Choroid plexus epithelial cell (primary cell): ENCODE measurements at regions not wholly inside any gene's neighbourhood (a gene's known extent, or its start where the extent isn't known, plus 50 kb on each side); places are given as distances from the start of the nearest gene placed in this dataset.

Experiments used
- DNase-seq: peaks from one replicate; pipeline ENCODE4 v3.0.0-alpha.2; 2010; ENCODE audit warnings: low read depth
- H3K4me3 ChIP-seq: 2 replicates; pipeline ENCODE4 v1.5.1; 2011; ENCODE audit warnings: low read depth, mild to moderate bottlenecking, control low read depth, low read length, moderate library complexity
- CTCF ChIP-seq: conservative IDR thresholded peaks from 2 replicates; pipeline ENCODE4 v1.5.1; 2011; ENCODE audit warnings: low read depth, mild to moderate bottlenecking, control low read depth, inconsistent platforms, low read length, moderate library complexity

GRCh38 chr15:25241241-25241801 is 197.5 kb downstream of the UBE3A start:
- DNase-seq, result no peak
- no peak for TF ChIP-seq CTCF
- no peak overlapping the region for H3K4me3 ChIP-seq

- no peak overlapping the region for H3K4me3 ChIP-seq
- TF ChIP-seq CTCF, result no peak
- no peak for DNase-seq
Measured at GRCh38 chr15:25242166-25242879, 196.5 kb downstream of the UBE3A start.

GRCh38 chr15:25242957-25243799 is 195.6 kb downstream of the UBE3A start:
- no peak for TF ChIP-seq CTCF
- no peak for DNase-seq
- no peak overlapping the region for H3K4me3 ChIP-seq

GRCh38 chr15:25243800-25244097 is 195.1 kb downstream of the UBE3A start:
- no peak overlapping the region for H3K4me3 ChIP-seq
- no peak for TF ChIP-seq CTCF
- no peak for DNase-seq

GRCh38 chr15:25244731-25245585 is 193.9 kb downstream of the UBE3A start:
- no peak for DNase-seq
- no peak overlapping the region for H3K4me3 ChIP-seq
- no peak for TF ChIP-seq CTCF

GRCh38 chr15:25245801-25246622 is 192.8 kb downstream of the UBE3A start:
- no peak for TF ChIP-seq CTCF
- no peak overlapping the region for H3K4me3 ChIP-seq
- DNase-seq, result no peak
